Mucosa of stomach (tissue), 1 donor: ENCODE measurements at regions not wholly inside any gene's neighbourhood (a gene's known extent, or its start where the extent isn't known, plus 50 kb on each side); places are given as distances from the start of the nearest gene placed in this dataset.

Experiments used
- H3K27me3 ChIP-seq: one replicate; pipeline ENCODE4 v1.7.0; 2013; ENCODE audit warnings: mild to moderate bottlenecking, low read length; ENCODE audit not compliant: control insufficient read depth, insufficient read depth
- H3K36me3 ChIP-seq: one replicate; pipeline ENCODE4 v1.7.0; 2013; ENCODE audit warnings: low read length; ENCODE audit not compliant: control insufficient read depth, insufficient read depth
- H3K4me1 ChIP-seq: one replicate; pipeline ENCODE4 v1.7.0; 2013; ENCODE audit warnings: mild to moderate bottlenecking, low read length; ENCODE audit not compliant: control insufficient read depth, insufficient read depth
- H3K4me3 ChIP-seq: one replicate; pipeline ENCODE4 v1.7.0; 2013; ENCODE audit warnings: low read length
- H3K9ac ChIP-seq: one replicate; pipeline ENCODE4 v1.7.0; 2013; ENCODE audit warnings: mild to moderate bottlenecking, low read length, moderate library complexity
- H3K9me3 ChIP-seq: one replicate; pipeline ENCODE4 v1.7.0; 2013; ENCODE audit warnings: mild to moderate bottlenecking, low read length, moderate library complexity; ENCODE audit not compliant: control insufficient read depth
- donor health status: Pancreatic carcinoma.

DNA sequence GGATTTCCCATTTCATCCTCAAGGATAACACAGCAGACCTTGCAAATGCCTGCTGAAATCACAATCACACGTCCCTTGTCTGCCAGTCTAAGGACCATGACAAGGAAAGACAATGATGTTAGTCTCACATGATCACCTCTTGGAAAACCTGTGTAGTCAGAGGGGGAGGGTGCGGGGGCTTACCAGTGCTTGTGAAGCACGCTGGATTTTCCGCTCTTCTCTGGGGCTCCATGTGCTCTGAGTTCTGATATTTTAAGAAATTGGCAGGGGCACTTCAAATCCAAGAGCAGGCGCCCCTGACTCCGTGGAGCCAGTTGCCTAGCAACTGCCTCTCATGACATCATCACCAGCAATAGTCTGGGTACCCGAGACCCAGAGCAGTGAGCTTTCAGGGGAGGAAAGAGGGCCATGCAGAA lies 200.9 kb upstream of the C14orf180 start:
- Histone ChIP-seq H3K36me3 (no peaks in the 10 kb centered on the region), H3K27me3 (peaks cover 3% of the 10 kb centered on the region), H3K4me3 (no peak overlapping the region), H3K9me3 (no peaks in the 10 kb centered on the region), H3K9ac (no peak overlapping the region), H3K4me1 (no peaks in the 10 kb centered on the region)

DNA sequence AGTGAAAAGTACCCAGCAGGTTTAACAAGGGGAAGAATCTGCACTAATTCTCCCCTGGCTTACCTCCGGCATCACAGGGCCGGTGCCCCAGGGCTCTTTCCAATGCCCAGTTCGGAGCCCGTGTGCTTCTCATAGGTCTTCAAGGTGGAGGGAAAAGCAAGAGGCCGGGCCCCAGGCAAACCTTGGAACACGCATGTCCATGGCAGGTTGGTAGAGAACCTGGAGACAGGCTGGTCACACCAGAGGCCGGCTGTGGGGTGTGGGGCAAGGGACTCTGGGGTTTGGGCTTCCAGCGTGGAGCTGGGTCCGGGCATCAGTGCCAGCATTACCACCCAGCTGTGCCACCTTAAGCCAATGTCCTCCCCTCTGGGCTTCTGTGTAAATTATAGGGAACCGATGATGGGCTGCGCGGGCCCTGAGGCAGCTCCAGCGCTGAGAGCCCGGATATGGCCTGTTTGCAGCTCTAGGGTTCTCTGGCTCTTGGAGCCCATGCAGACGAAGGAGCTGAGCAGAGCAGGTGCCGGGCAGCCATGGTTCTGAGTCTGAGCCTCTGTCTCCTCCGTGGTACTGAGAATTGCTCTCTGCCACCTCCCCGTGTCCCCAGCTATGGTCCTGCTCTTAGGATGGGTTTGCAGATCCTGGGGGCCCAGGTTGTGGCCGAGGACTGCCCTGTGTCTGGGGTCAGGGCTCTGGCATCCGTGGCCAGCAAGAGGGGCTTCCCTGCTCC lies 197.0 kb upstream of the C14orf180 start:
- no peak overlapping the region for H3K9ac ChIP-seq
- H3K9me3 ChIP-seq, result no peaks in the 10 kb centered on the region
- H3K27me3 ChIP-seq, result peaks cover 11% of the 10 kb centered on the region
- H3K4me1 ChIP-seq, result no peaks in the 10 kb centered on the region
- H3K4me3 ChIP-seq, result no peak overlapping the region
- no peaks in the 10 kb centered on the region for H3K36me3 ChIP-seq

DNA sequence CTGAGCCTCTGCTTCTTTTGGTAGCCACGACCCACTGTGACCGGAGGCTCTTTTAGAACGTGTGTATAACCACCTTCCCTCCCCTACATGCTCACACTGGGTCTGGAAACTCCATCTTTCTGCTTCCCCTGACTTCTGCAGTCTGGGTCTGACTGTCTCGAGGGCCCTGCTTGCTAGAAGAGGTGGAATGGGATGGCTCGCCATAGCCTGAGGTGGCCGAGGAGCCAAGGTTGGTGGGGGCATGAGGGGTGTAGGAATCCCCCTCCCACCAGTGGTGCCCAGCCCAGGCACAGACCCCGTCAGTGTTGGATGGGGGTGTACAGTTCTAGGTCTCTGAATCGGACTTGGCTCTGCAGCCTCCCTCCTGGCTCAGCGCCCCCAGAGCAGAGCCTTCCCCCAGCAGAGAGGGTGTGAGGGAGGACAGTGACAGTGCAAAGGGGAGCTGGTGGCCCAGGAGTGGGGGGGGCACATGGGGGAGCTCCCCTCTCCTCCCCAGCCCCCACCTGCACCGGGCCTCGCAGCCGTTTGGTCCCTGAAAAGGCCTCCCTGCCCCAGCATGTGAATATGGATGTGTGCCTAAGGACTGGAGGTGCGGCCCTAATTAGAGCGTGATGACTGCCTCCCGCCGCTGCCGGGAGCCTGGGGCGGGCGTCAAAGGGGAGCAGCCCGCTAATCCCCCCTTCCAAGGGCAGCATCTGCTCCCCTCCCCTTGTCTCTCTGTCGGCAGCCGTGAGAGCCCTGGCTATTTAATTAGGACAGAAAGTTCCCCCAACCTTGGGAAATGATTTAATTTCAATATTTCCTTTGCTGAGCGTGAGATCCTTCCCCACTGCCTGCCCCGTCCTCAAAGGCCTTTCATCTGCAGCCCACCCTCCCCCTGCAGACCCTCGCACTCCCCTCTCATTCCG lies 196.2 kb upstream of the C14orf180 start:
- no peaks in the 10 kb centered on the region for H3K36me3 ChIP-seq
- H3K4me3 ChIP-seq, result no peak overlapping the region
- H3K9me3 ChIP-seq, result no peaks in the 10 kb centered on the region
- H3K27me3 ChIP-seq, result peaks cover 11% of the 10 kb centered on the region
- H3K9ac ChIP-seq, result no peak overlapping the region
- H3K4me1 ChIP-seq, result no peaks in the 10 kb centered on the region

DNA sequence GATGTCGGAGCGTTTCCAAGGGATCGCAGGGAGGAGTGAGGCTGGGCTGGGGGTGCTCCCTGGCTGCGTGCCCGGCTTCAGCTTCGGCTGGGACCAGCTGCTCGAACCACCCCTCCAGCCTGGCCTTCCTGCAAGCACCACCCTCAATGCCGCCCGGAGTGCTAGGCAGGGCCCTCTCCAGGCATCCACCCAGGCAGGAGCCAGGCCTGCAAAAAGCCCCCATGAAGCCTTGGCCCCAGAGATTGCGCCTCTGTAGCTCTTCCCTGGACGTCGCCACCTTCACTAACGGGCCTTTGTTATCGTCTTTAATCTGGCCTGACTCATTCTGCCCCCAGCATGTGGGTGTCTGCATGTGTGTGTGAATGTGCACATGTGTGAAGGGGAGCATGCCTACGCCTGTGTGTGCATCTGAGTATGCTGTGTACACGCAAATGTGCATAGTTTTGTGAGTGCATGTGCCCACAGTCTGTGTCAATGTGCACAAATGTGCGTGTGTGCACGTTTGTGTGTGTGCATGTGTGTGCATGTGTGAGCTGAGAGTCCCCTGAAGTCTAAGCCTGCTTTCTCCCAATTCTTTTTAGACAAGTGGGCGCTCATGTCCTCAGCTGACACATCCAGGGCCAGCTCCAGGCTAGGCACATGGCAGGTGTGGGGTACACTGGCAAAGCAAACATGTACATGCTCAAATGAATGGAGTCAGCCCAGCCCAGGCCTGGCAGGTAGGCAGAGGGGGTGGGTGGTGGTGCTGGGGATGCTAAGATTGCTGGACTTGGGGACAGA lies 195.4 kb upstream of the C14orf180 start:
- Histone ChIP-seq H3K4me3 (no peak overlapping the region), H3K27me3 (peaks cover 11% of the 10 kb centered on the region), H3K36me3 (no peaks in the 10 kb centered on the region), H3K9me3 (no peaks in the 10 kb centered on the region), H3K9ac (no peak overlapping the region), H3K4me1 (no peaks in the 10 kb centered on the region)

DNA sequence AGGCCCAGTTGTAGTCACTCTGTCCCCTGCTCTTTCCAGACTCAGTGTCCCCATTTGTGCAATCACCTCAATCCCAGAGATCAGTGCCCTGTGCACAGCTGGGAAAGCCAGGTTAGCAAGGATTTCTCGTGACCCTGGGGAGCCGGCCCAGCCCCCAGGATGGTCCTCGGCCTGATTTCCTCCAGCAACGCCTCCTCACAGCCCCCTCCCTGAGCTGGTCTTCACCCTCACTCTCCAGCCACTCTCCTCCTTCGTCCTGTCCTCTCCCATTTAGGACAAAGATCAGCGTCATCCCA lies 194.8 kb upstream of the C14orf180 start:
- Histone ChIP-seq H3K9me3 (no peaks in the 10 kb centered on the region), H3K4me3 (no peak overlapping the region), H3K9ac (no peak overlapping the region), H3K27me3 (peaks cover 11% of the 10 kb centered on the region), H3K4me1 (no peaks in the 10 kb centered on the region), H3K36me3 (no peaks in the 10 kb centered on the region)

DNA sequence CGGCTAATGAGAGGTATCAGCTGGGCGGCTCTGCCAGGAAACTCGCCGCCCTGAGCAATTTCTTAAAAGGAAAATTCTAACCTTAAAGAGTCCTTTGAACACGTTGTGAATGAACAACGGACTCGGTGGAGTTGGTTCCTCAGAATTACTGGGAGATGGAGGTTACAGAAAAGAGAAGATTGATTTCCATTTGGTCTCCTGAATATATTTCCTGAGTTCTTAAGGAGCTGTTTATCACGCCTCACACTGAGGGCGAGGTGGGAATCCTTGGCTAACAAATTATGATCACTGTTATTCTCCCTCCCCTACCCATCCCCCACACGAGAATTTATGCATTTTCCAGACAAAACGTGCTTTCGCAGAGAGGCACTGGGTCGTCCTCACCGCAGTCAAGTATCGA lies 194.5 kb upstream of the C14orf180 start:
- no peaks in the 10 kb centered on the region for H3K36me3 ChIP-seq
- H3K4me1 ChIP-seq, result no peaks in the 10 kb centered on the region
- no peak overlapping the region for H3K4me3 ChIP-seq
- no peak overlapping the region for H3K9ac ChIP-seq
- peaks cover 11% of the 10 kb centered on the region for H3K27me3 ChIP-seq
- H3K9me3 ChIP-seq, result no peaks in the 10 kb centered on the region

DNA sequence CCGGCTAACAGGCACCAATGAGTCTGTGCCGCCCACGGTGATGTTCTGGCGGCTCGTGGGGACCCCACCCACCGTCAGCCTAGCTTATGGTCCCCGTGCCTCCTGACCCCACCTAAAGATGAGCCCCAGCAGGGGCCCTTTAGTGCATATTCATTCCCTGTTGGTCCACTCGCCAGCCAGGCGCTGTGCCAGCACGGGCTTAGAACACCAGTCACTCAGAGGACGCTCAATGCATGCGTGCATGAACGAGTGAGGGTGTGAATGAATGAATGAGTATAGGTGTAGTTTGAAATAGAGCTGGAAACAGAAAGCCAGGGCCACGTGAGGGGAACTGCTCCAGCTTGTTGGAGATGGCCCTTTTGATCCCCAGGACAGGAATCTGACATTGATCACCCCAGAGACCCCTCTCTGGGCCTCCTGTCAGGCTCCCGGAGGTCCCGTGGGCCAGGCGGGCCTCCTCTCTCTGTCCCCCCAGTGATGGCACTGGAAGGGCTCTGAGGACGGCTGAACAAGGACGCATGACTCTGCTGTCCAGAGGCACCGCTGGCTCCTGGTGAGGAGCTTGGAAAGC lies 193.9 kb upstream of the C14orf180 start:
- H3K4me1 ChIP-seq, result no peaks in the 10 kb centered on the region
- H3K36me3 ChIP-seq, result no peaks in the 10 kb centered on the region
- no peak overlapping the region for H3K9ac ChIP-seq
- peaks cover 11% of the 10 kb centered on the region for H3K27me3 ChIP-seq
- no peak overlapping the region for H3K4me3 ChIP-seq
- no peaks in the 10 kb centered on the region for H3K9me3 ChIP-seq

DNA sequence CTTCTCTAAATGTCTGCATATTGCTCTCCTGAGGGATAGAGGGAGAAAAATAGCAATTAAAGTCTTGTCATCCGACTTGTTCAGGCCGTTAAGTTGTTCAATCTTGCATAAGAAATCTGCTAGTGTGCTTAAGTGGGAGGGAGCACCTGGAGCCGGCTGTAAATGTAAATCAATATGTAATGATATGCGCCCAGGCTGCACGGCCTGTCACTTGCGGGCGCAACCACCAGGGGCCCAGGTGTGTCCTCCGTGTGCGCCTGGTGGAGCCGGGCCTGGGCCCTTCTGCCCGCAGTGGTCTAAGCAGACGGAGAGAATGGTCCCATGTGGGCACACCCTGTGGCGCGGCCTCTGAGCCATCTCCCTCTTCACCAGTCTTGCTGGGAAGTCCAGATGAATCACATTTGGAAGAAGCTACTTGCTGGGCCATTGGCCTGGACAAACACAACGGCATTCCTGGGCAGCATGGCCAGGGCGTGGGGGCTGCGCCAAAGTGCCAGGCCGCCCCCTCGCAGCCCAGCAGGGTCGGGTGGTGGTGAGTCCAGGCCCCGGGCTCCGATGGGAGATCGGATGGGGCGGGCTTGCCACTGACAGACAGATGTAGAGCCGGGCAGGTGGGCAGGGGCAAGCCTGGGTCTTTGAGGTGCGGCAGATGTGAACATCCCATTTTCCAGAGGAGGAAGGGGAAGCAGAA lies 193.3 kb upstream of the C14orf180 start:
- Histone ChIP-seq H3K4me3 (no peak overlapping the region), H3K4me1 (no peaks in the 10 kb centered on the region), H3K9ac (no peak overlapping the region), H3K36me3 (no peaks in the 10 kb centered on the region), H3K9me3 (no peaks in the 10 kb centered on the region), H3K27me3 (peaks cover 11% of the 10 kb centered on the region)

DNA sequence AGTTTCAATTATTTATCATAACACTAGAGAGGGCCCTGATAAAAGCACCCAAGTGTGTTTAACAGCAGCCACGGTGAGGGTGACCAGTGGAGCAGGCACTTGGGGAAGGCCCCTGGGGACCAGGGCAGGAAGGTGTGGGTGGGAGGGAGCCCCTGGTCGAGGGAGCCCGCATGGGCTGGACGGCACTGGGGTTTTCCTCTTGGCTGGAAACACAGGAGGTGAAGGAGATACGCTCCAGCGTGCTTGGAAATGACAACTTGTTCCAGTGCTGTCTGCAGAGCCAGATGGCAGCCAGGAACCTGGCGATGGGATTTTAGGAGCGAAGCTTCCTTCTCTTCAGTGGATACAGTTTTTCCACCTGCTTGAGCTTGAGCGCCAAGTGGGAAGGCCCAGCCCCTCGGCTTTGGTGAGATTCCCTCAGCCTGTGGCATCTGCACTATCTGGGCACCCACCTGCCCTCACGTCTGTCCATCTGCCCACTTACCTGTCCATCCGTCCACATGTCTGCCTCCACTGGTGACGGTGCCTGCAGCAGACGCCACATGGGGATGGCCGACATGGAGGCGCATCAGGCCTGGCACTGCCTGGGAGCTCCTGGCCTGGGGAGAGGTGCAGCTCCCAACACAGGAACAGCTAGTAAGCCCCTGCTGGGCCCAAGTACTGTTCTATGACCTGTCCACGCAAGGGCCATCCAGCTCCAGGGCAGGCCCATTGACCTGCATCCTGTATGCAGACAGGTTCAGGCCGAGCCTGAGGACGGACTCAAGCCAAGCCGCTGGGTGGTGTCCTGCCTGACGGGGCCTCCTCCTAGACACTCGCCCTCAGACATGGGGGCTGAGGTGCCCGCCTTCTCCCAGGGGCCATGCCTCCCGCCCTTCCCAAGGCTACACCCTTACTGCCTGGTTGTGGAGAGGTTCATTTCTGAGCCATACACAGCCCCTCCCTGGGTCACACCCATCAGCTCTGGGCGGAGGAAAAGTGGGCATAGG lies 192.2 kb upstream of the C14orf180 start:
- peaks cover 11% of the 10 kb centered on the region for H3K27me3 ChIP-seq
- H3K9ac ChIP-seq, result no peak overlapping the region
- no peaks in the 10 kb centered on the region for H3K9me3 ChIP-seq
- no peaks in the 10 kb centered on the region for H3K4me1 ChIP-seq
- no peak overlapping the region for H3K4me3 ChIP-seq
- H3K36me3 ChIP-seq, result no peaks in the 10 kb centered on the region

DNA sequence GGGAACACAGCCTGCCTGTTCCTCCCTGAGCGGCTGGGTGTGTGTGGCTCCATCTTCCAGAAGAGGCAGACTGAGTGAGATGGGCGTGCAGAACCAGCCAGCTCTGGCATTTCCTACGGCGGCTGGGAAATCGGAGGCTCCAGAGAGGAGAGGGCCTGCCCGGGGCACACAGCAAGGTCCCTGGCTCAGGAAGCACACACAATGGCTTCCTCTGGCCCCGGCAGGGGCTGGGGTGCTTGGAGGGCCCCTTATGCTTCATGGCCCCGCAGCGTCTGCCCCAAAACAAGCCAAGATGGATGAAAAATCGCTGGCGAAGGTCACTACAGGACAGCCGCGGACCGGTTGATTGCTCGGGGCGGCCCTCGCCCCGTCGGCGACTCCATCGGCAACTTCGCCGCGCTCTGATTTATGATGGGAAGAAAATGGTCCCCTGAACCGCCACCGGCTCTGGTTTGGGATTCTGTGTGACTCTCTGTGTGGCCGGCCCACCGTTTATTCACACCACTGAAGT lies 191.5 kb upstream of the C14orf180 start:
- no peak overlapping the region for H3K9ac ChIP-seq
- H3K4me3 ChIP-seq, result no peak overlapping the region
- no peaks in the 10 kb centered on the region for H3K36me3 ChIP-seq
- peaks cover 8% of the 10 kb centered on the region for H3K27me3 ChIP-seq
- H3K9me3 ChIP-seq, result no peaks in the 10 kb centered on the region
- H3K4me1 ChIP-seq, result no peaks in the 10 kb centered on the region
